ENCODE measurements at regions not wholly inside any gene's neighbourhood (a gene's known extent, or its start where the extent isn't known, plus 50 kb on each side); places are given as distances from the start of the nearest gene placed in this dataset.

GRCh38 chr4:89519771-89520320 lies 212.2 kb upstream of the GPRIN3 start:
- intact Hi-C loops (cut with DNase I; ENCODE audit: low total_unique reads), result no loop called here
- TF ChIP-seq CTCF (IDR thresholded peaks at IDR 0.05 in 8 of 11, conservative IDR thresholded peaks at IDR 0.05 in 3 of 11), result no peak
- no peak for TF ChIP-seq POLR2A (IDR thresholded peaks at IDR 0.05)
- no peak for TF ChIP-seq POLR2AphosphoS5 (IDR thresholded peaks at IDR 0.05)
- H3K27me3 ChIP-seq (replicated peaks in 1 of 7), result no peaks in the 10 kb centered on the region
- no peak for DNase-seq
- H3K9me3 ChIP-seq, result no peaks in the 10 kb centered on the region
- no peak overlapping the region for H3K4me3 ChIP-seq
- H3K4me1 ChIP-seq, result no peaks in the 10 kb centered on the region
- 78 to 90% (median 85%) methylated on average over 3 of the region's 3 CpGs for WGBS, 5 donors
- no peak overlapping the region for H3K27ac ChIP-seq
- no peaks in the 10 kb centered on the region for H3K36me3 ChIP-seq

GRCh38 chr4:89518259-89518658 lies 210.7 kb upstream of the GPRIN3 start:
- DNase-seq, result no peak
- H3K4me3 ChIP-seq, result no peak overlapping the region
- no peaks in the 10 kb centered on the region for H3K36me3 ChIP-seq
- intact Hi-C loops (cut with DNase I; ENCODE audit: low total_unique reads), result no loop called here
- H3K27me3 ChIP-seq (replicated peaks in 1 of 7), result no peaks in the 10 kb centered on the region
- no peaks in the 10 kb centered on the region for H3K4me1 ChIP-seq
- no peaks in the 10 kb centered on the region for H3K9me3 ChIP-seq
- H3K27ac ChIP-seq, result no peak overlapping the region
- no peak for TF ChIP-seq CTCF (IDR thresholded peaks at IDR 0.05 in 8 of 11, conservative IDR thresholded peaks at IDR 0.05 in 3 of 11)
- no peak for TF ChIP-seq POLR2AphosphoS5 (IDR thresholded peaks at IDR 0.05)
- no peak for TF ChIP-seq POLR2A (IDR thresholded peaks at IDR 0.05)
- 88 to 97% (median 92%) methylated on average over 4 of the region's 4 CpGs for WGBS, 5 donors

- Histone ChIP-seq H3K9me3 (no peaks in the 10 kb centered on the region), H3K27me3 (replicated peaks in 1 of 7) (no peaks in the 10 kb centered on the region), H3K36me3 (no peaks in the 10 kb centered on the region), H3K27ac (no peak overlapping the region), H3K4me3 (no peak overlapping the region), H3K4me1 (peaks cover 0 to 5% (median 2%) of the 10 kb centered on the region in 6 donors)
- DNase-seq, result no peak
- 86 to 94% (median 89%) methylated on average over 3 of the region's 3 CpGs for WGBS, 5 donors
- intact Hi-C loops (cut with DNase I; ENCODE audit: low total_unique reads), result no loop called here
- TF ChIP-seq POLR2AphosphoS5 (IDR thresholded peaks at IDR 0.05) (no peak), CTCF (IDR thresholded peaks at IDR 0.05 in 8 of 11, conservative IDR thresholded peaks at IDR 0.05 in 3 of 11) (no peak), POLR2A (IDR thresholded peaks at IDR 0.05) (no peak)
These were observed 207.2 kb upstream of the GPRIN3 start for GRCh38 chr4:89514811-89515210.

- intact Hi-C loops (cut with DNase I; ENCODE audit: low total_unique reads), result no loop called here
- H3K36me3 ChIP-seq, result no peaks in the 10 kb centered on the region
- 78 to 93% (median 88%) methylated on average over 7 of the region's 7 CpGs for WGBS, 5 donors
These were observed 204.2 kb upstream of the GPRIN3 start for GRCh38 chr4:89511776-89512175.

More at GRCh38 chr4:89511776-89512175, 204.2 kb upstream of the GPRIN3 start:
- peaks cover 0 to 7% (median 2%) of the 10 kb centered on the region in 6 donors for H3K4me1 ChIP-seq
- H3K27ac ChIP-seq, result no peak overlapping the region
- DNase-seq, result no peak
- TF ChIP-seq POLR2A (IDR thresholded peaks at IDR 0.05) (no peak), POLR2AphosphoS5 (IDR thresholded peaks at IDR 0.05) (no peak), CTCF (IDR thresholded peaks at IDR 0.05 in 8 of 11, conservative IDR thresholded peaks at IDR 0.05 in 3 of 11) (no peak)
- H3K27me3 ChIP-seq (replicated peaks in 1 of 7), result no peaks in the 10 kb centered on the region
- no peak overlapping the region for H3K4me3 ChIP-seq
- H3K9me3 ChIP-seq, result peaks cover 0 to 3% (median 0%) of the 10 kb centered on the region in 8 donors
